DND-41 (cell line): ENCODE measurements at regions not wholly inside any gene's neighbourhood (a gene's known extent, or its start where the extent isn't known, plus 50 kb on each side); places are given as distances from the start of the nearest gene placed in this dataset.
"Not testable (repeated sequence)": the region's sequence is repeated elsewhere in the genome, so short reads cannot be mapped to it uniquely, and the experiment has no call there.

ENCODE experiments used
- ATAC-seq: fragments of 200-7000 bp; cut with Tn5 transposase; 3 replicates; pipeline ENCODE4 v1.9.1; 2021; ENCODE audit warnings: low read depth; ENCODE audit not compliant: insufficient read depth
- DNase-seq: peaks from one replicate; pipeline ENCODE4 v3.0.0-alpha.2; 2020
- H2AFZ ChIP-seq: 2 replicates; pipeline ENCODE4 v1.6.0; 2012; ENCODE audit warnings: low read depth, low read length
- H3K27ac ChIP-seq: 2 replicates; pipeline ENCODE4 v1.5.1; 2012; ENCODE audit warnings: low read length, inconsistent platforms
- H3K27me3 ChIP-seq: fragments of 200-600 bp; sonication (generic); 2 replicates; pipeline ENCODE4 v1.6.0; 2012; ENCODE audit warnings: low read length, mild to moderate bottlenecking, inconsistent platforms; ENCODE audit not compliant: insufficient read depth, poor library complexity
- H3K36me3 ChIP-seq: 2 replicates; pipeline ENCODE4 v1.5.1; 2012; ENCODE audit warnings: low read length, inconsistent platforms; ENCODE audit not compliant: insufficient read depth
- H3K4me1 ChIP-seq: 2 replicates; pipeline ENCODE4 v1.5.1; 2012; ENCODE audit warnings: mild to moderate bottlenecking, low read length; ENCODE audit not compliant: insufficient read depth
- H3K4me2 ChIP-seq: 2 replicates; pipeline ENCODE4 v1.6.0; 2012; ENCODE audit warnings: mild to moderate bottlenecking, moderate library complexity, low read length, inconsistent platforms; ENCODE audit not compliant: insufficient read depth
- H3K4me3 ChIP-seq, 2 experiments: fragments of 200-600 bp in 1 of 2; shearing (Covaris generic) in 1 of 2; 2 replicates each; pipeline ENCODE4 v1.5.1; 2012 to 2016; ENCODE audit warnings: inconsistent platforms in 2 of 2, low read length in 2 of 2, mild to moderate bottlenecking in 2 of 2, low read depth in 1 of 2, moderate library complexity in 1 of 2
- H3K79me2 ChIP-seq: 2 replicates; pipeline ENCODE4 v1.6.0; 2012; ENCODE audit warnings: low read length, inconsistent platforms; ENCODE audit not compliant: insufficient read depth
- H3K9ac ChIP-seq: 2 replicates; pipeline ENCODE4 v1.6.0; 2012; ENCODE audit warnings: low read depth, mild to moderate bottlenecking, inconsistent platforms, low read length, moderate library complexity
- H3K9me3 ChIP-seq: 2 replicates; pipeline ENCODE4 v1.5.1; 2012; ENCODE audit warnings: low read length, moderate library complexity, mild to moderate bottlenecking, inconsistent platforms; ENCODE audit not compliant: insufficient read depth, severe bottlenecking
- H4K20me1 ChIP-seq: 2 replicates; pipeline ENCODE4 v1.6.0; 2012; ENCODE audit warnings: low read length; ENCODE audit not compliant: insufficient read depth
- CTCF ChIP-seq: IDR thresholded peaks from 2 replicates; pipeline ENCODE4 v1.5.1; 2012; ENCODE audit warnings: borderline replicate concordance, low read length, moderate library complexity, mild to moderate bottlenecking; ENCODE audit not compliant: poor library complexity, severe bottlenecking; ENCODE audit errors: extremely low read depth
- EZH2 ChIP-seq: IDR thresholded peaks from 3 replicates; pipeline ENCODE4 v1.6.1; 2012; ENCODE audit warnings: borderline replicate concordance, low read depth, mild to moderate bottlenecking, moderate library complexity, low read length, inconsistent platforms; ENCODE audit not compliant: severe bottlenecking

- Histone ChIP-seq H3K4me3 (no peak overlapping the region), H3K4me1 (no peaks in the 10 kb centered on the region), H3K27ac (no peak overlapping the region), H3K36me3 (no peaks in the 10 kb centered on the region), H4K20me1 (no peaks in the 10 kb centered on the region), H3K27me3 (no peaks in the 10 kb centered on the region), H3K4me2 (no peak overlapping the region), H3K9ac (no peak overlapping the region), H3K9me3 (no peaks in the 10 kb centered on the region), H3K79me2 (no peaks in the 10 kb centered on the region), H2AFZ (no peak overlapping the region)
- DNase-seq (no peak), ATAC-seq (no peak)
- TF ChIP-seq CTCF, result no peak
- TF ChIP-seq EZH2, result no peak
These were observed 1242.8 kb upstream of the DIAPH2 start for GRCh38 chrX:95441836-95442235.

GRCh38 chrX:95484781-95485180 lies 1199.9 kb upstream of the DIAPH2 start:
- Histone ChIP-seq H3K4me2 (no peak overlapping the region), H3K4me1 (no peaks in the 10 kb centered on the region), H3K9ac (no peak overlapping the region), H3K27me3 (no peaks in the 10 kb centered on the region), H4K20me1 (no peaks in the 10 kb centered on the region), H3K9me3 (no peaks in the 10 kb centered on the region), H2AFZ (no peak overlapping the region), H3K79me2 (no peaks in the 10 kb centered on the region), H3K36me3 (no peaks in the 10 kb centered on the region), H3K27ac (no peak overlapping the region), H3K4me3 (no peak overlapping the region)
- no peak for DNase-seq
- no peak for ATAC-seq
- TF ChIP-seq EZH2 (no peak), CTCF (no peak)

GRCh38 chrX:95505721-95506120 lies 1178.9 kb upstream of the DIAPH2 start:
- Histone ChIP-seq H3K9me3 (no peaks in the 10 kb centered on the region), H3K79me2 (no peaks in the 10 kb centered on the region), H3K27ac (no peak overlapping the region), H3K4me1 (no peaks in the 10 kb centered on the region), H3K27me3 (no peaks in the 10 kb centered on the region), H2AFZ (no peak overlapping the region), H3K9ac (no peak overlapping the region), H4K20me1 (no peaks in the 10 kb centered on the region), H3K4me2 (no peak overlapping the region), H3K4me3 (no peak overlapping the region), H3K36me3 (no peaks in the 10 kb centered on the region)
- TF ChIP-seq CTCF, result no peak
- DNase-seq (no peak), ATAC-seq (no peak)

GRCh38 chrX:95509474-95509873 lies 1175.2 kb upstream of the DIAPH2 start:
- Histone ChIP-seq H4K20me1 (no peaks in the 10 kb centered on the region), H3K9ac (no peak overlapping the region), H3K9me3 (no peaks in the 10 kb centered on the region), H3K36me3 (no peaks in the 10 kb centered on the region), H3K79me2 (no peaks in the 10 kb centered on the region), H3K4me1 (no peaks in the 10 kb centered on the region), H3K4me3 (no peak overlapping the region), H3K27me3 (no peaks in the 10 kb centered on the region), H3K27ac (no peak overlapping the region), H3K4me2 (no peak overlapping the region), H2AFZ (no peak overlapping the region)
- TF ChIP-seq EZH2, result no peak
- DNase-seq (no peak), ATAC-seq (no peak)

GRCh38 chrX:95524018-95524417 lies 1160.6 kb upstream of the DIAPH2 start:
- H3K9me3 ChIP-seq, H2AFZ ChIP-seq, H3K36me3 ChIP-seq, H4K20me1 ChIP-seq, H3K9ac ChIP-seq, ATAC-seq, H3K4me3 ChIP-seq, H3K4me2 ChIP-seq, DNase-seq, H3K27ac ChIP-seq, H3K27me3 ChIP-seq, H3K79me2 ChIP-seq, H3K4me1 ChIP-seq: not testable (repeated sequence)
